HEK293 (cell line): ENCODE measurements at regions not wholly inside any gene's neighbourhood (a gene's known extent, or its start where the extent isn't known, plus 50 kb on each side); places are given as distances from the start of the nearest gene placed in this dataset.

Experiments
- CTCF ChIA-PET: fragments of 350-600 bp; formaldehyde crosslinking; extraction: SDS; loops from one replicate; lab custom pipeline; 2021; ENCODE audit warnings: antibody characterized with exemption; lab: Yijun Ruan, JAX
- POLR2A ChIA-PET: fragments of 300-600 bp; formaldehyde crosslinking; extraction: SDS; loops from one replicate; lab custom pipeline; 2020; ENCODE audit warnings: antibody characterized with exemption, inconsistent platforms; lab: Yijun Ruan, JAX
- H3K27ac ChIP-seq: fragments of 200-500 bp; sonication (Bioruptor generic); 2 replicates; pipeline ENCODE4 v1.5.1; 2014; ENCODE audit warnings: low read depth, low read length, control low read depth, inconsistent platforms; ENCODE audit errors: extremely low read depth
- H3K36me3 ChIP-seq, 2 experiments: fragments of 200-500 bp in 1 of 2; sonication (Bioruptor generic) in 1 of 2; 1 replicate in 1 of 2; 2 replicates in 1 of 2; pipeline ENCODE4 v1.5.1; 2014 to 2017; ENCODE audit warnings: inconsistent platforms in 2 of 2, low read length in 2 of 2; ENCODE audit not compliant: control insufficient read depth in 2 of 2, insufficient read depth in 1 of 2
- H3K4me1 ChIP-seq: fragments of 200-500 bp; sonication (Bioruptor generic); 2 replicates; pipeline ENCODE4 v1.5.1; 2014; ENCODE audit warnings: mild to moderate bottlenecking, low read length, inconsistent platforms; ENCODE audit not compliant: control insufficient read depth, insufficient read depth
- H3K4me3 ChIP-seq: 2 replicates; pipeline ENCODE4 v1.5.1; 2011; ENCODE audit warnings: low read depth, mild to moderate bottlenecking, control low read depth, low read length, moderate library complexity
- H3K9me3 ChIP-seq: fragments of 200-500 bp; sonication (Bioruptor generic); 2 replicates; pipeline ENCODE4 v1.5.1; 2014; ENCODE audit warnings: low read depth, low read length, inconsistent platforms; ENCODE audit not compliant: control insufficient read depth, insufficient read depth
- HIC1 ChIP-seq: fragments of 450-650 bp; formaldehyde crosslinking; IDR thresholded peaks from 2 replicates; pipeline ENCODE4 v1.5.1; 2016; ENCODE audit warnings: missing biosample characterization, missing genetic modification characterization
- KLF1 ChIP-seq: fragments of 450-650 bp; formaldehyde crosslinking; IDR thresholded peaks from 2 replicates; pipeline ENCODE4 v1.5.1; 2016; ENCODE audit warnings: missing biosample characterization, missing genetic modification characterization
- OVOL3 ChIP-seq: fragments of 450-650 bp; formaldehyde crosslinking; IDR thresholded peaks from 2 replicates; pipeline ENCODE4 v1.5.1; 2016; ENCODE audit warnings: missing biosample characterization, missing genetic modification characterization
- PBX3 ChIP-seq: sonication (generic); formaldehyde crosslinking; IDR thresholded peaks from 2 replicates; pipeline ENCODE4 v1.8.1; 2022; ENCODE audit warnings: mild to moderate bottlenecking, moderate library complexity, missing genetic modification reagents
- PRDM6 ChIP-seq: fragments of 450-650 bp; formaldehyde crosslinking; IDR thresholded peaks from 2 replicates; pipeline ENCODE4 v1.5.1; 2017; ENCODE audit warnings: missing biosample characterization, missing genetic modification characterization
- WT1 ChIP-seq: fragments of 450-650 bp; formaldehyde crosslinking; IDR thresholded peaks from 2 replicates; pipeline ENCODE4 v1.5.1; 2016; ENCODE audit warnings: missing biosample characterization, missing genetic modification characterization
- ZIC2 ChIP-seq: fragments of 450-650 bp; formaldehyde crosslinking; IDR thresholded peaks from 2 replicates; pipeline ENCODE4 v1.5.1; 2016; ENCODE audit warnings: missing biosample characterization, missing genetic modification characterization
- ZNF146 ChIP-seq: fragments of 450-650 bp; formaldehyde crosslinking; IDR thresholded peaks from 2 replicates; pipeline ENCODE4 v1.5.1; 2016; ENCODE audit warnings: missing biosample characterization, missing genetic modification characterization
- ZNF174 ChIP-seq: fragments of 450-650 bp; formaldehyde crosslinking; IDR thresholded peaks from 2 replicates; pipeline ENCODE4 v1.5.0; 2017; ENCODE audit warnings: missing biosample characterization, mild to moderate bottlenecking, missing genetic modification characterization
- ZNF341 ChIP-seq: fragments of 450-650 bp; formaldehyde crosslinking; IDR thresholded peaks from 2 replicates; pipeline ENCODE4; 2016; ENCODE audit warnings: low read depth, missing biosample characterization, missing genetic modification characterization
- ZNF362 ChIP-seq: fragments of 450-650 bp; formaldehyde crosslinking; IDR thresholded peaks from 2 replicates; pipeline ENCODE4 v1.5.1; 2016; ENCODE audit warnings: missing biosample characterization, missing genetic modification characterization
- ZNF37A ChIP-seq: fragments of 450-650 bp; IDR thresholded peaks from 2 replicates; pipeline ENCODE4 v1.5.1; 2018; ENCODE audit warnings: missing biosample characterization, missing genetic modification characterization
- ZNF391 ChIP-seq: fragments of 450-650 bp; formaldehyde crosslinking; IDR thresholded peaks from 2 replicates; pipeline ENCODE4 v1.5.1; 2016; ENCODE audit warnings: low read depth, missing biosample characterization, missing genetic modification characterization, borderline replicate concordance
- ZNF449 ChIP-seq: fragments of 450-650 bp; formaldehyde crosslinking; IDR thresholded peaks from 2 replicates; pipeline ENCODE4 v1.5.1; 2017; ENCODE audit warnings: missing biosample characterization, mild to moderate bottlenecking, missing genetic modification characterization, moderate library complexity
- ZNF571 ChIP-seq: fragments of 450-650 bp; formaldehyde crosslinking; IDR thresholded peaks from 2 replicates; pipeline ENCODE4 v1.5.0; 2017; ENCODE audit warnings: missing biosample characterization, missing genetic modification characterization
- ZNF600 ChIP-seq: fragments of 450-650 bp; formaldehyde crosslinking; IDR thresholded peaks from 2 replicates; pipeline ENCODE4 v1.5.1; 2016; ENCODE audit warnings: missing biosample characterization, missing genetic modification characterization
- ZNF610 ChIP-seq: fragments of 450-650 bp; formaldehyde crosslinking; IDR thresholded peaks from 2 replicates; pipeline ENCODE4 v1.5.1; 2016; ENCODE audit warnings: missing biosample characterization, missing genetic modification characterization, borderline replicate concordance
- ZNF623 ChIP-seq: fragments of 450-650 bp; formaldehyde crosslinking; IDR thresholded peaks from 2 replicates; pipeline ENCODE4 v1.5.1; 2016; ENCODE audit warnings: missing biosample characterization, missing genetic modification characterization
- ZNF629 ChIP-seq: fragments of 450-650 bp; formaldehyde crosslinking; IDR thresholded peaks from 2 replicates; pipeline ENCODE4 v1.5.1; 2017; ENCODE audit warnings: missing biosample characterization, missing genetic modification characterization
- ZNF639 ChIP-seq: fragments of 450-650 bp; formaldehyde crosslinking; IDR thresholded peaks from 2 replicates; pipeline ENCODE4 v1.5.1; 2016; ENCODE audit warnings: missing biosample characterization, missing genetic modification characterization
- ZNF654 ChIP-seq: fragments of 450-650 bp; formaldehyde crosslinking; IDR thresholded peaks from 2 replicates; pipeline ENCODE4 v1.5.1; 2016; ENCODE audit warnings: low read depth, missing biosample characterization, missing genetic modification characterization
- ZNF658 ChIP-seq: fragments of 450-650 bp; formaldehyde crosslinking; IDR thresholded peaks from 2 replicates; pipeline ENCODE4; 2016; ENCODE audit warnings: missing biosample characterization, missing genetic modification characterization
- ZNF670 ChIP-seq: fragments of 450-650 bp; formaldehyde crosslinking; IDR thresholded peaks from 2 replicates; pipeline ENCODE4 v1.5.1; 2016; ENCODE audit warnings: missing biosample characterization, missing genetic modification characterization, low read depth
- ZNF785 ChIP-seq: fragments of 450-650 bp; formaldehyde crosslinking; IDR thresholded peaks from 2 replicates; pipeline ENCODE4 v1.5.1; 2016; ENCODE audit warnings: missing biosample characterization, missing genetic modification characterization

GRCh38 chr3:191065181-191065805 is 133.7 kb upstream of the OSTN start:
- H3K9me3 ChIP-seq: no peaks in the 10 kb centered on the region
- no peaks in the 10 kb centered on the region for H3K36me3 ChIP-seq
- no peaks in the 10 kb centered on the region for H3K4me1 ChIP-seq
- TF ChIP-seq ZNF639 (tag by site-specific recombination): no peak
- TF ChIP-seq PBX3: no peak
- no peak for TF ChIP-seq ZNF623 (tag by site-specific recombination)
- no peak for TF ChIP-seq WT1 (tag by site-specific recombination)
- no peak for TF ChIP-seq ZNF670 (tag by site-specific recombination)
- no peak for TF ChIP-seq ZIC2 (tag by site-specific recombination)
- TF ChIP-seq ZNF600 (tag by site-specific recombination): no peak
- no peak for TF ChIP-seq KLF1 (tag by site-specific recombination)
- no peak for TF ChIP-seq ZNF658 (tag by site-specific recombination)
- no peak for TF ChIP-seq ZNF362 (tag by site-specific recombination)
- TF ChIP-seq ZNF571: no peak
- TF ChIP-seq ZNF785: no peak
- TF ChIP-seq ZNF37A (tag by site-specific recombination): no peak
- TF ChIP-seq, all 188 proteins: peak for 0
- ChIA-PET CTCF (no interaction called here), POLR2A (no interaction called here)
- H3K4me3 ChIP-seq: no peak overlapping the region
- no peak overlapping the region for H3K27ac ChIP-seq

GRCh38 chr3:191051037-191051436 is 148.0 kb upstream of the OSTN start:
- H3K36me3 ChIP-seq: no peaks in the 10 kb centered on the region
- CTCF ChIA-PET: interaction anchor here (0.6 to 2.5 kb wide), 16 partner anchors 10 to 1090 kb away, joined by 3 to 32 read pairs (median 4); no protein-coding TSS in a partner anchor
- H3K27ac ChIP-seq: no peak overlapping the region
- H3K4me1 ChIP-seq: no peaks in the 10 kb centered on the region
- POLR2A ChIA-PET: no interaction called here
- TF ChIP-seq PRDM6 (tag by site-specific recombination): 0 out of 2 replicates have a peak, but pooled peaks have one; percentile 14
- 0 out of 2 replicates have a peak, but pooled peaks have one; percentile 13 for TF ChIP-seq ZNF629 (tag by site-specific recombination)
- no peak for TF ChIP-seq ZNF391 (tag by site-specific recombination)
- peak; percentile 72 for TF ChIP-seq ZNF654
- TF ChIP-seq, all 188 proteins: peak for 3
- H3K9me3 ChIP-seq: no peaks in the 10 kb centered on the region
- H3K4me3 ChIP-seq: no peak overlapping the region

GRCh38 chr3:191047930-191048329 is 151.1 kb upstream of the OSTN start:
- ChIA-PET POLR2A (no interaction called here), CTCF (interaction anchor here (1.2 to 2.8 kb wide), 3 partner anchors 164 to 347 kb away, joined by 5 to 12 read pairs (median 7); no protein-coding TSS in a partner anchor)
- Histone ChIP-seq H3K4me3 (no peak overlapping the region), H3K9me3 (no peaks in the 10 kb centered on the region), H3K27ac (no peak overlapping the region), H3K4me1 (no peaks in the 10 kb centered on the region), H3K36me3 (no peaks in the 10 kb centered on the region)
- TF ChIP-seq ZNF610 (tag by site-specific recombination) (no peak), HIC1 (tag by site-specific recombination) (no peak), OVOL3 (tag by site-specific recombination) (no peak), ZNF341 (tag by site-specific recombination) (no peak), ZNF146 (tag by site-specific recombination) (no peak), ZNF449 (tag by site-specific recombination) (no peak), ZNF174 (tag by site-specific recombination) (no peak)
